ENCODE measurements at regions not wholly inside any gene's neighbourhood (a gene's known extent, or its start where the extent isn't known, plus 50 kb on each side); places are given as distances from the start of the nearest gene placed in this dataset.

DNA sequence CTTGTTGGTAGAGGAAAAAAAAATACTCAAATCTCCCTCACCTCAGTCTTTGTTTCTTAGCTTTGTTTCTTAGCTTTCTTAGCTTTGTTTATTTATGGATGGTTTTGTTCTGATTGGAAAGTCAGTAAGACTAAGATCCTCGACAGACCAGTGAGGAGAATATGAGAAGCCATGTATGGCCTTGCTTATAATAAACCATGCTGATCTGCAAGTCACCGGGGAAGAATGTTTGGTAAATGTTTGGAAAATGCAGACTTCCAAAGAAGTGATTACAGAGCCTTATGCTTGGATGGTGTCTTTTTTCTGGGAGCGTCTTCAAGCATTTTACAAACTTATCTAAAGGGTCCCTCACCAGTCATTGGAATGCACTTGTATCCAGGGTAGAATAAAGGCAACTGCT lies 90.1 kb upstream of the NOCT start:
- DNase-seq (ENCODE audit: low read depth): no peak

DNA sequence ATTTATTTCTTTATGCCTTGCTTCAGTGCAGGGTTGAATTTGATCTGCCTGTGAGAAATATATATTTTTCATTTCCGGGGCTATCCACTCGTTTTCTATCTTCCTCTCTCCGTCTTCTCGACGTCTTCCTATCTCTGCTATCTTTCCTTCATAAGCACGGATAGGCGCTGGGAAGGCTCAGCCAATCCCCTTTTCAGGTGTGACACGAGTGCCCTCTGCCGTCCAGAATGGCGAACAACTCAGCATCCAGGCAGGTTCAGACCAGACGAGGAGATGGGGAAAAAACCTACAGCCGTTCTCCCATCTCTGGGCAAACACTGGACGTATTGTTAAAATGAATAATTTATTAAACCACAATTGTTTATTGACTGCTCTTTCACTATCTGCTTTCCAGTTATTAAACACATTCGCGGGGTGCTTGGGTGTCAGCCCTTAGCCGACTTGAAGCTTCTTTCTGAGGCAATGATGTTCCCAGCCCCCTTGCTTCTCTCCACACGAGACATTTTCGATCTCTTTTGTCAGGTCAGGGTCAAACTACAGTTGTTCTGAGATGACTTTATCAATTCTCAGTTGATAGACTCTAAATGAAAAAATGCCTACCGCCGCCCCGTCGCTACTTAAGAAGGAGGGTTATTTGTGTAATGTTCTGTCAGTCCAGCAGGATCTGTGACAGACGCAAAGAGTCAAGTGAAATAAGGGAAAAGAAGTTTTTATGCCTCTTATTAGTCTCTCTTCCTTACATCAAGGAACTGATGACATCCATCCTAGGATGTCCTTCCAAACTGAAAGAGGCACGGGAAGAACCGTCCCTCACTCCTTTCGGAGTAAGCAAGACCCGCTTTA lies 96.3 kb upstream of the NOCT start:
- no peak for DNase-seq (ENCODE audit: low read depth)

DNA sequence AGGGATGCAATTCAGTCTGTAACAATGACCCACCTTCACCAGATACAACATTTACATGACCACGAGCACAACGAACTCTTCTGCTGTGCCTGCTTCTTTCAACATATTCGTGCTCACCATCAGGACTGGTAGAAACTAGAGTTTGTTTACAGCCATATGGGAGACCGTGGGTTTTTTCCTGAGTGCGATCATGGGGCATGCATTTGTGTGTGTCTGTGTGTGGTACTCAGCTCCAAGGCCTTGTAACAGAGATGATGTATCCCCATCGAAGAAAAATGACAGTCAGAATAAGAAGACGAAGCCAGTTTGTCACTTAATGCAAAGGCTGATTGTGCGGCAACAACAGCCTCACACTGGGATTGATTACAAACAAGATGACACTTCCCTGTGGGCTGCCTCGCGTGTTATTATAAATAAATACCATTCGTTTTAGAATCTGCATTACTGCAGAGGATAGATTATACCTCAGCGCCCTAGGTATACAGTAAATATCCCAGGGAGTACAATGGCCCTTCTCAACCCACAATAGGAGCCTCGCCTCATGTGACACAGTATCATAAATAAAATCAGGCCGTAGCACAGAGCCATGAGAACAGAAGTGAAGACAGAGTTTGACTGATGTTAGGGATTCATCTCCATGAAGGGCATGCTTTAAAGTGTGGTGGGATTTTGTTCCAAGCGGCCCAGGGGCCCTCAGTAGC lies 97.3 kb upstream of the NOCT start:
- DNase-seq (ENCODE audit: low read depth): no peak

- DNase-seq (ENCODE audit: low read depth): no peak
Measured at GRCh38 chr4:138916763-138917162, 98.8 kb upstream of the NOCT start.

- DNase-seq (ENCODE audit: low read depth): no peak
Measured at GRCh38 chr4:138915756-138916155, 99.8 kb upstream of the NOCT start.

DNA sequence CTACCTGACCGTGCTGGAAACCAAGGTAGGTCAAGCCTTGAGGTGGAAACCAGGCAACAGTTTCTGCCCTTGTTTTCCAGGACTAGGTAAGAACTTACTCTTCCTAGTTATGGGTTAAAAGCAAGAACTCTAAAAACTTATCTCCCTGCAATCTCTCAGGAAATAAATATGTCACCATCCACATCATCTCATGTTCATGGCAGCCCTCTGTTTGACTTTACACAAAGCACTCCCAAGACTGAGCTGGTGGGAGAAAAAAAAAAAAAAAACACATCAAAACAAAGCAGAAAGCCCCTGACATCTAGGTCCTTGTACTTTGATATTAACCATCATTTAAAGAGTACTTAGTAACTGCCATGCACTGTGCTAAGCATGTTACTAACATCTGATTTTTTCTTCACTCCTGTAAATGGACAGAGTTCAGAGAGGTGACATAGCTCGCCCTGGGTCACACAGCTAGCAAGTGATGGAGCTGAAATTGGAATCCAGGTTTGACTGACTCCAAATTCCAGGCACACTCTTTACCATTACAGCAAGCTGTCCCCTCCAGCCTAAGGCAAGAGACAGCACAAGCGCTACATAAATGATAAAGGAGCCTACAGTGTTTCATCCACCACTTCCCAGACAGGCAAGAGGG lies 102.8 kb upstream of the NOCT start:
- DNase-seq (ENCODE audit: low read depth): no peak

GRCh38 chr4:138911909-138912703 lies 103.5 kb upstream of the NOCT start:
- DNase-seq (ENCODE audit: low read depth): no peak

DNA sequence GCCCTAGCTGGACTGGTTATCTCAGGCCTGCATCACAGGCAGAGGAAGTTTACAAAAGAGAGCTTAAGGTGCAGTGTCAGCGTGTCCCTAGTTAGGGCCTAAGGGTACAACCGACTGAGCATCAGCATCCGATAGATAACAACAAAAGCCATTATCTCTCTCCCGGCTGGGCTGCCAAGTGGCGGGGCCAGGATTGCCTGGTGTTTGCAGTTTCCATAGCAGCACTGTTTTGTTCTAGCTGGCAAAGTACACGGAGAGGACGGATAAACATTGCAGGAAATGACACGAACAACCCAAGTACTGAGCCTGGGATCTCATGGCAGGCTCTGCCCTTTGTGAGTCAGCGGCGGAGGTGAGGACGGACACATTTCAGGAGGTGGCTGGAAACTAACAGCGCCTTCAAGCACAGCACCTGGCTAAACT lies 104.7 kb upstream of the NOCT start:
- no peak for DNase-seq (ENCODE audit: low read depth)

DNA sequence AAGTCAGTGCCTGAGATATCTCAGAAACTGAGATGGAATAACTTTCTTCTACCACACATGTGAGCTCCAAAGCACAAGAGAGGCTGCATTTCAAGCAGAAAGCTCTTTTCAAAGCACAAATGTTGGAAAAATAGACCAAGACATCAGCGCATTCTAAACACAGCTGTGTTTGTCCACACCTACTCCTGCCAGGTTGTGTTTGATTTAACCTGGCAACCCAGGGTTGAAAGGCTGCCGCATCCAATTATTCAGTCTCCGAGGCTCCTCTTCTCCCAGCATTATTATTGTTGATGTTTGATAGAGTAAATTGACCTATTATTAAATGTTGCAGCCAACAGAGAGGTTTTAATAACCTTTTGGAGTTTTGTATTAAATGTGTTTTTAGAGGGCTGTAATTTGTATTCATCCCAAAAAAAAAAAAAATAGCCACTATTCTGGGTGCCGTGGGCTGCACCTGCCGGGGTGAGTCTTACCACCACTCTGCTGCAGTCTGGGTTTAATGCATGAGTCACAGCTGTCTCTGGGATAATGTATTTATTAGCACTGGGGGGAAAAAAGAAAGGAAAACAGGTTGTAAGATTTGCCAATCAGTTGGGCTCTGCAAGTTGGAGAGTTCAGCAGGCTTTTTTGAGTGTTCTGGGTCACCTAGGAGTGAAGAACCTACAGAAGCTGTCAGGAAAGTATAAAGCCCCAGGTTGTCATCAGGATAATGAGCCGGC lies 105.2 kb upstream of the NOCT start:
- DNase-seq (ENCODE audit: low read depth): no peak

GRCh38 chr4:138909587-138909986 lies 106.0 kb upstream of the NOCT start:
- DNase-seq (ENCODE audit: low read depth): no peak

DNA sequence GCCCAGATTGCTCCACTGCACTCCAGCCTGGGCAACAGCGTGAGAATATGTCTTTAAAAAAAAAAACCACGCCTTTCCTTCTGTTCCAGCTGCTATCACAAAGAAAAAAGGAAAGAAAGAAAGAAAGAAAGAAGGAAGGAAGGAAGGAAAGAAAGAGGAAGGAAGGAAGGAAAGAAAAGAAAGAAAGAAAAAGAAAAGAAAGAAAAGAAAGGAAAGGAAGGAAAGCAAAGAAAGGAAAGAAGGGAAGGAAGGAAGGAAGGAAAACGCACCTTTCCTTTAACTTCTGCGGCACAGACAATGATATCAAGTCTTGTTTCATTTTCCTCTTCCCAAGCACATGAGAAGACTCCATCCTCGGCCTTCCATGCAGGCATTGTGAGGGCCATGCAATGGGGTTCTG lies 107.4 kb upstream of the NOCT start:
- no peak for DNase-seq (ENCODE audit: low read depth)

- no peak for DNase-seq (ENCODE audit: low read depth)
Measured at GRCh38 chr4:138907174-138907573, 108.4 kb upstream of the NOCT start.

GRCh38 chr4:138904793-138905192 lies 110.8 kb upstream of the NOCT start:
- no peak for DNase-seq (ENCODE audit: low read depth)

GRCh38 chr4:138903185-138903584 lies 112.4 kb upstream of the NOCT start:
- DNase-seq (ENCODE audit: low read depth): no peak

DNA sequence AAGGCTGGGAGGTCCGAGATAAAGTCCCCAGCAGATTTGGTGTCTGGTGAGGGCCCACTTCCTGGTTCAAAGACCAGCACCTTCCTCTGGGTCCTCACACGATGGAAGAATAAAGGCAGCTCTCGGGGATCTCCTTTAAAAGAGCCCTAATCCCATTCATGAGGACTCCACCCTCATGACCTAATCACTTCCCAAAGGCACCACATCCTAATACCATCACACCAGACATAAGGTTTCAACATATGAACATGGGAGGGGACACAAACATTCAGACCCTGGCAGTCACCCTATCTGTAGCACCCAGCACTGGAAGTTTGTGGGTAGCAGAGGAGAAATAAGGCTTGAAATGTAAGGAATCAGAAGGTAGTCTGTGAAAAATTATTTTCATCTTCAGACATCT lies 112.9 kb upstream of the NOCT start:
- no peak for DNase-seq (ENCODE audit: low read depth)

DNA sequence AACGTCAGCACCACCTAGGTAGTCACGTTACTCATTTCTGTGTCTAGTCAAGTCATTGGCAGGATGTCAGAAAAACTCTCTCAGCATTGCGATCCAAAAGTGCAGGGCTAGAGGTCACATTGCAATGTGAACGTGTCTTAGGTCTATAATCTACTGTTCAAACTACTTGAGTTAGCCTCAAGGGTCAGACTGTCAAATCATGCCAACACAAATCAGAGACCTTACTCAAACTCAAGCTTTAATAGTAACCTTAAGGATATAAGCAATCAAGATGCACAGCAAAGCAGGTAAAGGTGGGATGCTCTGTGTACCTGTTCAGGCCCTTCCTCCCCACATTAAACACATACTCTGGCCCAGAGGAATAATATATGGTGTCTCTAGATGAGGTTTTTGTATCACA lies 114.4 kb upstream of the NOCT start:
- no peak for DNase-seq (ENCODE audit: low read depth)

- no peak for DNase-seq (ENCODE audit: low read depth)
Measured at GRCh38 chr4:138899999-138900398, 115.6 kb upstream of the NOCT start.

DNA sequence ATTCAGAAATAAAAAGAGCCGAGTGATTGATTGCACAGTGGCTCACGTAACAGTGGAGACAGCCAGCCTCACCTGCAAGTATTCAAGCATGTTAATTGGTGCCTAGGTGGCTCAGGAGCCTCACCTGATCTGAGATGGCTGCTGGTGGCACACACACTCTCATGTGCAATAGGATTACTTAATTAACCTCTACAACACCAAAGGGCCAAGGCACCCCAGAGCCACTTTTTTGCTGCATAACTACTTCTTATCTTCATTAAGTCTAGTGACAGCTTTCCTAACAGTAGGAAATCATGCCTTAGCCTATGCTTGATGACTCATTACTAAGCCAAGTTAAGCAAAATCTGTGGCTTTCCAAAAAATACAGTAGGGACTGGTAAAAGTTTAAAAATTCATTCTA lies 117.3 kb upstream of the NOCT start:
- no peak for DNase-seq (ENCODE audit: low read depth)

GRCh38 chr4:138897811-138898226 lies 117.8 kb upstream of the NOCT start:
- no peak for DNase-seq (ENCODE audit: low read depth)

DNA sequence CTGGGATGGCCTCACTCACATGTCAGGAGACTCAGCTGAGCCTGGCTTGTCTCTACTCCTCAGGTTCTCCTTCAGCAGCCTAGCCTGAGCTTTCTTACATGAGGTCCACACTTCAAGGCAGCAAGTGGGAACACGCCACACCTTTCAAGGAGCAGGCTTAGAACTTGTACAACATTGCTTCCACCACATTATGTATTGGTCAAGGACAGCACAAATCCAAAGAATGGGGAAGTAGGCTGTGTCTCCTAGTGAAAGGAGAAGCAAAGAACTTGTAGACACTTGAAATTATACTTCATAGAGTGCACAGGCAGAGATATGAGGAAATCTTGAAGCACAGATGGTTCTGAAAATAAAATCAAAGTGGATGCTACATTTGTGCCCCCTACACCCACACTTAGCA lies 120.9 kb upstream of the NOCT start:
- no peak for DNase-seq (ENCODE audit: low read depth)

DNA sequence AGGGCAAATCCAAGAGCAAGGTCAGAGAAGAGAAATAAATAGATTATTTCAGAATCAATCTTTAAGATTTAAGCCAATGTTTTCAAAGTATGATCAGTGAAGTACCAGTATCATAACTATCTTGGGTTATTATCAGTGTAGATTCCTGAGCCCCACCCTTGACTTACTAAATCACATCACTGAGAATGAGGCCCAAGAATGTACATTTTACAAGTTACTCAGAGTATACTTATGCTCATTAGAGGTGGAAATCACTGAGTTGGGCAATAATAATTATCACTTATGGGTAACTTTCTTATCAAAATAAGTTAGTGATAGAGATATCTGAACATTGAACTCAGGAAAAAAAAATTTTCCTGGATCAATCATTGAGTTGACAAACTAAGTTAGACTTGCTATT lies 121.6 kb upstream of the NOCT start:
- no peak for DNase-seq (ENCODE audit: low read depth)
